GM03348 (cell line): ENCODE measurements at regions not wholly inside any gene's neighbourhood (a gene's known extent, or its start where the extent isn't known, plus 50 kb on each side); places are given as distances from the start of the nearest gene placed in this dataset.

Experiments
- DNase-seq: peaks from one replicate; pipeline ENCODE4 v3.0.0; 2012; ENCODE audit warnings: low spot score

DNA sequence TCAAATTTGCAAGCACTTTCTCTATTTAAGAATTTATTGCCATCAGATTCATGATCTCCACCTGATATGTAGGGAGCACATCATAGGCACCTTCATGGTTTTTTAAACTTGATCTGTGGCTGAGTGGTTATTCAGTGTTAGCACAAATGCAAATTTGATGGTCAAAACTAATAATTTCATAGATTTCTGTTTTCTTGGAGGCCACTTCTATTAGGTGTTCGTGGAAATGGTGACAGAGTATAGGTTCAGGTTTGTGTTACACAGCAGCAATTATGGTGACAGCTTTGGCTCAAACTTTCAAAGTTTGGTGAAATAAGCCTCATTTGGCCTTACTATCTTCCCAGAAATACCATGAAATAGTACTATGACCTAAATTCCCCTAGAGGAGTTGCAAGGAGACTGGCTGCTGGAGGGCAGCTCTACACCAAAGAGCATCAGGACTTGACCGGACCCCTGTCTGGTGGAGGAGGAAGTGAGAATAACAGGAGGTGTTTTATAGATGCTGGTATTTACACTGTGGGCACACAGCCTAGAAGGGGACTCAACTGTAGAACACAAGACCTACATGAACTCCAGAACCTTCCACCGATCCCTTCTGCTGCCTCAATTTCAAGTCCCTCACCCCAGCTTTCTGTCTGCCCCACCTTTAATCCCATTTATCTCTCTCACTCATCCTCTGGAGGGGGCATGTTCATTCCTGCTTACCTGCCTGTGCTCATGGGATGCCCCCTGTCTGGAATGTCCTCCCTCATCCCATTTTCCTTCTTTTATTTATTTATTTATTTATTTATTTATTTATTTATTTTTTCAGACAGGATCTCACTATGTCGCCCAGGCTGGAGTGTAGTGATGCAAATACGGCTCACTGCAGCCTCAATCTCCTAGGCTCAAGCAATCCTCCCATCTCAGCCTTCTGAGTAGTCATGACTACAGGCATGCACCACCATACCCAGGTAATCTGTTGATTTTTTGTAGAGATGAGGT lies 132.9 kb upstream of the SIX2 start:
- no peak for DNase-seq

DNA sequence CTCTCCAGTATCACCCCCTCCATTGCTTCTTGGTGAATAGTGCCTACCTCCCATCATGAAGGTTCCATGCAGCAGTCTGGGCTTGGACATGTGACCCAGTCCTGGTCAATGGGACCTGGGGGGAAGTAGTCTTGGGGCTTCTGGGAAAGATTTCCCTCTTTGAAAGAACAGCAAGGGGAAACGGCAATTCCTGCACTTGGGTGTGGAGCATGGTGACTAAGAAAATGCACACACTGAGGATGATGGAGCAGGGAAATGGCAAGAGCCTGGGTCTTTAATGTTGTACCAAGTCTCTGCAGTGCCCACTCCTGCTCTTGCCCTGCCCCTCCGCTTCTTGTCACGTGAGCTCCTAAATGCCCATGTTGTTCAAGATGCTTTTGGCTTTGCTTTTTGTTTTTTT lies 131.4 kb upstream of the SIX2 start:
- no peak for DNase-seq

DNA sequence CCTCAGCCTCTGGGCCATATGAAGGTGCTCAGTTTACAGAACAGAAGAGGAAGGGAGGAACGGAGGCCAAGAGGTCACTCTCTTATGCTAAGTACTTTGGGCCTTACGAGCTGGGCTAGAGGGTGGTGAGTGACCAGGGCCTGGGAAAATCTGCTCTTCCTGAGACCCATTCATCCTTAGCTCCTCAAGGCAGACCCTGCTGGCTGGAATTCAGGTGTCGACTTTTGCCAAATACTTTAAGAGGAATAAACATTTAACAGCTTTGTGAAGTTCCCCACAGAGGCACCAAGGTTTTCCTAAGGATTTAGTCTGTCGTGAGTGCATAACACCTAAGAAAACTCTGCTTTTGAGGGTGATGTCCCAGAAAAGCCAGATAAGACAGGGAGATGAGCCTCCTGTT lies 129.7 kb upstream of the SIX2 start:
- DNase-seq, result no peak

DNA sequence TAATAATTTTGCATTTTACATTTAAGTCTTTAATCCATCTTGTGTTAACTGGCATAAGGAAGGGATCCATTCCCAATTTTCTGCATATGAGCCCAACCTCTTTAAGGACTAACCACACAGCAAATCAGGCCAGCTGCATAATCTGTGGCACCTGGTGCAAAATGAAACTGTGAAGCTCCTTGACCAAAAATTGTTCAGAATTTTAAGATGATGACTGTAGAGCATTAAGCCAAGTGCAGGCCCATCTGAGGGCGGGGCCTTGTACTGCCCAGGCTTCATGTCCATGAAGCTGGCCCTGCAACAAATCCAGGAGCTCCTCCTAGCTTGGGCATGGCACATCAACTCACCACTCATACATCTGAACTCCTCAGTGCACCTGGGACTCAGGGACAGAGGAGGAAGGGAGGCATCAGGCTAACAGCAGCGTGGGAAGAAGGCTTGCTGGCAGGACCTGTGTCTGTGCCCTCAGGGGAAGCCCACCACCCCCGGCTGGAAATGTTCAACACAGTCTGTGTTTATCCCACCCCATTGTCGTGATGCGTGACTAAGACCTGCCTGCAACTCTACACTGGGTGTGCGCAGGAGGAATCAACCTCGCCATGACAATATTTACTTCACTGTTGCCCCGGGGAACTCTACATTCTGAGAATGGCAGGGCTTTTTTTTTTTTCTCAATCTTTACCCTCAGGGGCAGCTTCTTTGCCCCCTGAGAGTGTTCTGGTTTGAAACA lies 128.9 kb upstream of the SIX2 start:
- DNase-seq, result no peak

DNA sequence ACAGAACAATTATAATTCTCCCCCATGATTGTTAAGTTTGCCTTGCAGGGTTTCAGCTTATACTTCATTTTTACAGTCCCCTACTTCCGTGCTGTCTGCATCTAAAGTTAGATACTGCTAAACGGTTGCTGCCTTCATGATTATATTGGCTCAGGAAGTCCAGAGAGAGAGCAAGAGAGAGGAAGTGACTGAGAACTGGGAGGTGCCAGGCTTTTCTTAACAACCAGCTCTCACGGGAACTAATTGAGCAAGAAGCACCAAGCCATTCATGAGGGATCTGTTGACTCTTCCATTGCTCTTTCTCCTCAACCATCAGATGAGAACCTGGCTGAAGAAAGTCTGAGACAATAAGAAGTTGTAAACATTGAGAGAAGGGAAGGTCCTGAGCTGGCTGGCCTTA lies 125.5 kb upstream of the SIX2 start:
- DNase-seq, result peak; percentile 9

DNA sequence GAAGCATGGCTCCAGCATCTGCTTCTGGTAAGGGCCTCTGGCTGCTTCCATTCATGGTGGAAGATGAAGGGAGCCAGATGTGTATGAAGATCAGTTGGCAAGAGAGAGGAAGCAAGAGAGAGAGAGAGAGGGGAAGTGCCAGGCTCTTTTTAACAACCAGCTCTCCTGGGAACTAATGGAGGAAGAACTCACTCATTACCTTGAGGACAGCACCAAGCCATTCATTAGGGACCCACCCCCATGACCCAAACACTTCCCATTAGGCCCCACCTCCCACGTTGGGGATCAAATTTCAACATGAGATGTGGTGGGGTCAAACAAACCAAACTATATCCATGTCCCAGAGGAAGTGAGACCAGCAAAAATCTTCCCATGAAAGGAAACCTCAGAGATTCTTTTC lies 124.8 kb upstream of the SIX2 start:
- no peak for DNase-seq

DNA sequence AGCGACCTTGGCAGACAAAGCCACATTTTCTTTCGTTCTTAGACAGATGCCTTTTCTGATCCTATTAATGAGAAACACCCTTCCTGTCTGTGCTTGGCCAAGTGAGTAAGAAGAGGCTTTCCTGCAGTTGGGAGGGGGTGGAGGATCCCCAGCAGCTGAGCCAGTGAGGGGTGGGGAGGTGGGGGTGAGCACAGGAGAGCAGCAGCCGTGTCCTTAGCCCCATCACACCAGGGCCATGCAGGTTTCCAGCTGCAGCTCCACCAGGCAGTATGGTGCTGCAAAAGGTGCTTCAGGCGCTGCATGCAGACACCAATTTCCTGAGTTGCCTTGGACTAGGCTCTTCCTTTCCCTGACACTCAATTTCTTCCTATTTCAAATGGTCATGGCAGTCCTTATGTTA lies 123.3 kb upstream of the SIX2 start:
- DNase-seq, result no peak

DNA sequence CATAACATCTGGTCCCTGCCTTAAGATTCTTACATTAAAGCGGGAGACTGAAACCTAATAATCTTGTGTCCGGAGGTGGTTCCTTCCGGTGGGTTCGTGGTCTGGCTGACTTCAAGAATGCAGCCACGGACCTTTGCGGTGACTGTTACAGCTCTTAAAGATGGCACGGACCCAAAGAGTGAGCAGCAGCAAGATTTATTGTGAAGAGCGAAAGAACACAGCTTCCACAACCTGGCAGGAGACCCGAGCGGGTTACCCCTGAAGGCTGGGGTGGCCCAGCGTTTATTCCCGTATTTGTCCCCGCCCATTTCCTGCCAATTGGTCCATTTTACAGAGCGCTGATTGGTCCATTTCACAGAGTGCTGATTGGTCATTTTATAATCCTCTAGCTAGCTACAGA lies 122.3 kb upstream of the SIX2 start:
- DNase-seq, result no peak

DNA sequence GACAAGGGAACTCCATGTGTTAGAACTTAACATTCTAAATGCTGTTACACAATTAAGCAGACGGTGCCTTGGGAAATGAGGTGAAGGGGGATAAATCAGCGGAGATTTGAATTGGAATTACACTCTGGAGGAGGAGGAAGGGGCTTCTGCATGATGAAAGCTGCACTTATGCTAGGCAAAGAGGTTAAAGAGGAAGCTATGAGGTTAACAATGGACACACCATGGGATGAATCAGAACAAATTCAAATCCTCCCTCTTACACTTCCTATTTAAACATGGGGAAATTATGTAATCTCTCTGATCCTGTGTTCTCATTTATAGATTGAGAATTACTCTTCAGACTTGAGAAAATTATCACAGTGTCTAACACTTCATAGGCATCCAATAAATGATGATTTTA lies 121.5 kb upstream of the SIX2 start:
- DNase-seq, result no peak

DNA sequence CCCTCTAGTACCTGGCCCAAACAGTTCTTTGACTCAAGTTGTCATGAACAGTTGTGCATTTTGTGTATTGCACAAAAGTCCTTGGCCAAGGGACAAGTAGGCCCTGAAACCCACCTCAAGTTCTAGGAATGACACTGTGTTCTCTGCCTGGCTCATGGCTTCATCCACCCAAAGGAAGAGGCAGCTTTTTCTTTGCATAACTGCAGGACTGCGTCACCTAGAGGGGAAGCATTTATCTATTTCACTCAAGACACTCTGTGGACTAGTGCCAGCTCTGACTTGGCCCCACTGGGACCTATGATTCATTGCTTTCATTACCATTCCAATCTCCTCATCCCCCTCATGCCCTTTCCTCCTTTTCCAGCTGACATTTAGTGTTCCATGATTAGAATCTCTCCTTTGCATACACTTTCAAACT lies 119.3 kb upstream of the SIX2 start:
- DNase-seq, result peak; percentile 86

DNA sequence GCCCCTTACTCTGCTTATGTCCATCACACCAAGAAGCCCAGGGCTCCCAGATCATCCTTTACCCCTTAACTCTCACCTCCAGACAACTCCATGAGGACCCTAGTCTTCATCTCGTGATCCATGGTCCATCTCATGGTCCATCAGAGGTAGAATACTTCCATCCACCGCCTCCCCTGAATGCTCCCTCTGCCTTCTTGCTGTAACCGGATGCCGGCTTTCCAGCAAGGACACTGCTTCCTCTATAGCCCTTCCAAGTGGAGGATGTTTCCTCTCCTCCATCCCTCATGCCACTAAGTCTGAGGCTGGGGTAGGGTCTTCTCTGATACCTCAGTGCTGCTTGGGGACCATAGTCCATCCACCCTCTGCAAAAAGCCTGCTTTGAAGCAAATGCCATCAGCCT lies 118.6 kb upstream of the SIX2 start:
- DNase-seq, result no peak

DNA sequence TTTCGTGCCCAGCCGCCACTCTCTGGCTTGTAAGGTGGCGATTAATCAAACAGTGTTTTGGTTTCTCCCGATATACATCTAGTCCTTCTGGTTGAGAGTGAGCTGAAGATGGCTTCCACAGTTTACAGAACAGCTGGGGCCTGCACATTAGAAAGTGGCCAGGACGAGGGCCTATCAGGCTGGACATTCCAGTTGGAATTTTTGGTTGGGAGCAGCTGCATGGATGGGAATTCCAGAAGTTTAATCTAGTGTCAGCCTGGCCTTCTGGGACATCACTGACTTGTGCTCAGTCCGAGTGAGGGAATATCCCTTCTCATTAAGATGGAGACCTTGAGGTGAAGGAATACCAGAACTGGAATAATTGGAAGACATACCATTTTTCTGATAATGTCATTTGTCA lies 118.1 kb upstream of the SIX2 start:
- no peak for DNase-seq

DNA sequence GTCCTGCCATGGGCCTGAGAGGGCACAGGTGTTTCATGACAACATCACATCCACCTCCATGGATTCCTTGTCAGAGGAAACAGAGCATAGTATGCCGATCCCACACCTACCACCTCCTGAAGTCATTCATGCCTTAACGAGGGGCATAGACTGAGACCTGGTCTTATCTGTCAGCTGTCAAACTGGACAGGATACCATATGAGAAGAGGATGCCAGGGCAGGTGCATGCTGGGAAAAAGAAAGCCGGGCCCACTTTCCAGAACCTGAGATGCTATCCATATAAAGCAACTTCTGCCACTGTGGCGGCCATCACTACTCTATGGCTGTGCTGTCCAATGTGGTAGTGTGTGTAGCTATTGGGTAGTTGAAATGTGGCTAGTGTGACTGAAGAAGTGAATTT lies 116.0 kb upstream of the SIX2 start:
- DNase-seq, result no peak

DNA sequence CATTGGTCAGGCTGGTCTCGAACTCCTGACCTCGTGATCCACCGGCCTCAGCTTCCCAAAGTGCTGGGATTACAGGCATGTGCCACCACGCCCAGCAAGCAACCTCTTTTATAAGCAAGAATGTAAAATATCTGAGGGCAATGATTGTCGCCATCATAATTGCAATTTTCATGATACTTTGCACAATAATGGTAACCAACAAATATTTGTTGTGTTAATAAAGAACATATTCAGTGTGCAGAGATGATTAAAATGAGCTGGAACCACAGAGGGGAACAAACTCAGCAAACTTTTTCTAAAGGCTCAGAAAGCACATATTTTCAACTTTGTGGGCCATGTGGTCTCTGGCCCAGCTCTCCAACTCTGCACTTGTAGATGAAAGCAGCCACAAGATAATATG lies 115.2 kb upstream of the SIX2 start:
- no peak for DNase-seq

DNA sequence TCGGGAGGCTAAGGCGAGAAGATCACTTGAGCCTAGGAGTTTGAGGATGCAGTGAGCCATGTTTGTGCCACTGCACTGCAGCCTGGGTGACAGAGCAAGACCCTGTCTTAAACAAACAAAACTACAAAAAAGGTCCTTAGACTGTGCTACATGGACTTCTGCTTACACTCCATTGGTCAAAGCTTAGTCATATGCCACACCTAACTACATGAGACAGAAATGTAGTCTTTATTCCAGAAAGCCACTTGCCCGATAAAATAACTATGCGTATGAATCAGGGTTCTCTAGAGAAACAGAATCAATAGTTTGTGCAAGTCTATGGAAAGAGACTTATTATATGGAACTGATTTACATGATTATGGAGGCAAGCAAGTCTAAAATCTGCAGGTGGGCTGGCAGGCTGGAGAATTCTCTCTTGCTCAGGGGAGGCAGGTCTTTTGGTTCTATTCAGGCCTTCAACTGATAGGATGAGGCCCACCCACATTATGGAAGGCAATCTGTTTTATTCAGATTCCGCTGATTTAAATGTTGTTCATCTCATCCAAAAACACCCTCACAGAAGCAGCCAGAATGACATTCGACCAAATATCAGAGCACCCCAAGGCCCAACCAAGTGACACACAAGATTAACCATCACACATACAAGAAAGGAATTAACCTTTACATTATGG lies 114.4 kb upstream of the SIX2 start:
- DNase-seq, result no peak

DNA sequence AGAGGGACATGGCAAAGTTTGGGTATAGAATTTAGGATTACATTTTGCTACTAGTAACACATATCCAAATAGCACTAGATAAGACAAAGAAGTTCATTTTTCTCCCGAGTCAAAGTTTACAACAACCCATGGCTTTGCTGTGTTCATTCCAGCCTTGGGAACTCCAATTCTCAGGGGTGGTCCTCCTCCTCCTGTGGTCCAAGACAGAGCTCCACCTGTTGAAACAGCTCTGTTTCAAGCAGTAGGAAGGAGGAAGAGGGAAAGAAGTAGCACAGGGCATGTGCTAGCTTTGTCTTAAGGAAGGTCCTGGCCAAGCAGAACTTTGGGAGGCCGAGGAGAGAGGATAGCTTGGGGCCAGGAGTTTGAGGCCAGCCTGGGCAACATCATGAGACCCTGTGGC lies 113.8 kb upstream of the SIX2 start:
- DNase-seq, result no peak

DNA sequence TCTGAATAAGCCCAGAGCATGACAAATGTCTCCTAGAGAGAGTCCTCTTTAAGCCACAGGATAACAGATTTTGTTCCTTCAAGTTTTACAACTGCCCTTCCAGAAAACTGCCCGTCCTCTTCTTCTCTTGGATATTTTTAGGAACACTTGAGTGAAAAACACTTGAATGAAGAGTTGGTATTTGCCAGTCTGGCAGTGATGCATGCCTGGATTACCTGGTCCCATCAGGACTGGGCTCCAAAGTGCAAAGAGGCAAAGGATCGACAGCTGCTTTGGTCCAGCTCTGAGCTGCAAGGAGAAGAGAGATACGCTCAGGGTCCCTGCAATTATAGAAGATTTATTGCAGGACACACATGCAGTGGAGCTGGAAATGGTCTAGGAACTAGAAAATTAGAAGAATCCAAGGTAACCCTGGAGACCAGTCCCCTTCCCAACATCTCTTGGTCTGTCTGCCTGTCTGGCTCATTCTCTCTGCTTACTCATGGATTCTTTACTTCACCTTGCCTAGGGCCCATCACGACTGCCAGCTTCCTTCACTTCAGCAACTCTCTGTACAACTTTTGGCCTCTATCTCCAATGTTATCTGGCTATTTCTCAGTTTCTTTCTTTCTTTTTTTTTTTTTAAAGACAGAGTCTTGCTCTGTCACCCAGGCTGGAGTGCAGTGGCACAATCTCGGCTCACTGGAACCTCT lies 112.1 kb upstream of the SIX2 start:
- no peak for DNase-seq

DNA sequence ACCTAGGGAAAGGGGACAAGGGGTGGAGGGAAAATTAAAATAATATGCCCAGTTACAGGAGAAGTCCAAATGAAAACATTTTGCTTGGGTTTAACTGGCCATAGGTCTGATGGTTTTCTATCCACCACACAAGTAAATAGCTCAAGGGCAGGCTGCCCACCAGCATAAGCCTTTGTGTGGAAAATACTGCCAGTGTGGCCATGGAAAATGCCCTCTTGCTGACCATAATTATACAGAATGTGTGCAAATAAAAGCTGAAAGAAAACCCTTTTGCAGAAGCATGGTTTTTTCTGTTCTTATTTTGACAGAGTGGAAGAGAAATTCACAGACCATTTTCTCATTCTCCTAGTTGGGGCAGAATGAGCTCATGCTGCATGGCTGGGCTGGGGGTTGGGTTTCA lies 111.3 kb upstream of the SIX2 start:
- no peak for DNase-seq

DNA sequence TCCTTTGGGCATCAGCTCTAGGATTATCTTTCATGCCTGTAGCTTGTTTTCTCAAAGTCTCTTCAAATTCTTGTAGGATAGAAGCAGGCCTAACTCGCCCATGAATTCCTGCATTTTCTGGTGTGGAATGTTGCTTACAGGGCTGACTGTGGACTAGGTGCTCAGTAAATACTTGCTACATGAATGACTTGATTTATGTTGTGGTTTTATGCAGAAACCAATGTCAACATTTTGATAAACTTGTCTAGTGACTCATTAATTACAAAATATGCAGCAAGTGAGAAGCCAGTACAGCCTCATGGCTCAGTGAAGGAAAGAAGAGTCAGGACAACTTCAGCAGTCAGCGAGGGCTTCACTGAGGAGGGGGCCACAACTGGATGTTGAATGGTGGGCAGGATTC lies 110.6 kb upstream of the SIX2 start:
- DNase-seq, result peak; percentile 72

DNA sequence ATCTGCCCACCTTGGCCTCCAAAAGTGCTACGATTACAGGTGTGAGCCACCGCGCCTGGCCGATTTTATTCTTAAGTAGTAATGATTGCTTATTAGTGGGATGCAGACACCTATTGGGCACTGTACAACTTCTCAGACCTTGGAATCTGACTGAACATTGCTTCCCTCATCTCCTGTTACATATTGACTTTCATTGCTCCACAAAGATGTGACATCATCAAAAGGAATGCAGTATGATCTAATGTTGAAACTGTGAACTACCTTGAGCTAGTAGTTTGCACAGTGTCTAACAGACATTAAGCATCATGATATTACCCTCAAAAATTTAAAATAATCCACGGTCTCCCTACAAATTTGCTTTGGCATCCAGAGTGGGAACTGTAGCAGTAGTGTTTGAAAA lies 109.8 kb upstream of the SIX2 start:
- peak; percentile 29 for DNase-seq

DNA sequence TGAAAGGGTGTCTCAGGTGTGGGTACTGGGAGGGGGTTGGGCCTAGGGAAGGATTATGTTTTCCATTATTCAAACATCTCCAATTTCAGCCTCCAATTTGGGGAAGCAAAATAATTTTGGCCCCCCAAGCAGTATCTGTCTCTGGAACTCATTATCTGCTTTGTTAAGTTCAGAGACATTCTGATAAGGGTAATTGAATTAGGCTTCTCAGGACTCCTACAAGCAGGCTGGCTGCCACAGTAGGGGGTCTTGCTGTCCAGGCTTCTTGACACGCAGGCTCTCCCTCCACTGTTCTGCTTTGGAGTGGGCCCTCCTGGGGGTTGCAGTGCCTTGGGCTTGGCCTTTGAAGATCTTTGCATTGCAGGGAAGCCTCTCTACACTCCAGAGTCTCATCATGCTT lies 108.1 kb upstream of the SIX2 start:
- no peak for DNase-seq

DNA sequence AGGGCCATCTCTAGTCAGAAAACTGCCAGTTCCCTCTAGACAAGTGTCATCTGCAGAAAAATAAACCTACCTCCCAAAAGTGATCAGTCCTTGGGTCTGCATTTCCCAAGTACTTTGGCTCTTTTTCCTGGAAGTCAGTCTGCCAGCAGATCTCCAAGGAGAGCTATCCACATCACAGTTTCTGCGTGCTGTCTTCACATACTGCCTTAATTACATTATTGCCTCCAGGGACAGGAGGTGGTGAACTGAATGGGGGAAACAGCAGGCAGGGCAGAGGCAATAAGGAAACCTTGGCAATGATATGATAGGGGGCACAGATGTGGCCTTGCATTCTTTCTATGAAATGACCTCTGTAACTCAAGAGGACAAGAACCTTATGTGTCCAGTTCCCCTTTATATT lies 105.9 kb upstream of the SIX2 start:
- DNase-seq, result no peak
